Rectal smooth muscle tissue (tissue), 1 donor: ENCODE measurements at regions not wholly inside any gene's neighbourhood (a gene's known extent, or its start where the extent isn't known, plus 50 kb on each side); places are given as distances from the start of the nearest gene placed in this dataset.
"Not testable (repeated sequence)": the region's sequence is repeated elsewhere in the genome, so short reads cannot be mapped to it uniquely, and the experiment has no call there.

Source experiments
- H3K27ac ChIP-seq: one replicate; pipeline ENCODE4 v1.7.0; 2013; ENCODE audit warnings: low read depth, low read length, inconsistent platforms
- H3K27me3 ChIP-seq: one replicate; pipeline ENCODE4 v1.7.0; 2013; ENCODE audit warnings: low read length; ENCODE audit not compliant: control insufficient read depth, insufficient read depth
- H3K36me3 ChIP-seq: one replicate; pipeline ENCODE4 v1.7.0; 2013; ENCODE audit warnings: low read length; ENCODE audit not compliant: control insufficient read depth, insufficient read depth
- H3K4me1 ChIP-seq: one replicate; pipeline ENCODE4 v1.7.0; 2013; ENCODE audit warnings: low read length; ENCODE audit not compliant: control insufficient read depth, insufficient read depth
- H3K4me3 ChIP-seq: one replicate; pipeline ENCODE4 v1.7.0; 2013; ENCODE audit warnings: low read length
- H3K9ac ChIP-seq: one replicate; pipeline ENCODE4 v1.7.0; 2013; ENCODE audit warnings: low read length

GRCh38 chr6:81553216-81553615, 199.3 kb downstream of the TENT5A start:
- no peak overlapping the region for H3K9ac ChIP-seq
- H3K27me3 ChIP-seq = no peaks in the 10 kb centered on the region
- H3K4me1 ChIP-seq = peaks cover 9% of the 10 kb centered on the region
- H3K36me3 ChIP-seq = no peaks in the 10 kb centered on the region
- H3K27ac ChIP-seq = no peak overlapping the region
- H3K4me3 ChIP-seq = no peak overlapping the region

GRCh38 chr6:81552644-81553043, 199.8 kb downstream of the TENT5A start:
- Histone ChIP-seq H3K27ac (no peak overlapping the region), H3K36me3 (no peaks in the 10 kb centered on the region), H3K9ac (no peak overlapping the region), H3K4me3 (no peak overlapping the region), H3K27me3 (no peaks in the 10 kb centered on the region), H3K4me1 (peaks cover 9% of the 10 kb centered on the region)

- no peaks in the 10 kb centered on the region for H3K27me3 ChIP-seq
- H3K27ac ChIP-seq = no peak overlapping the region
- no peaks in the 10 kb centered on the region for H3K4me1 ChIP-seq
- H3K36me3 ChIP-seq = no peaks in the 10 kb centered on the region
- no peak overlapping the region for H3K9ac ChIP-seq
- no peak overlapping the region for H3K4me3 ChIP-seq
Observed at GRCh38 chr6:81547149-81547548, 205.3 kb downstream of the TENT5A start.

GRCh38 chr6:81534934-81535465, 217.5 kb downstream of the TENT5A start:
- H3K27me3 ChIP-seq = no peaks in the 10 kb centered on the region
- no peaks in the 10 kb centered on the region for H3K4me1 ChIP-seq
- H3K36me3 ChIP-seq = no peaks in the 10 kb centered on the region
- H3K9ac ChIP-seq = no peak overlapping the region
- no peak overlapping the region for H3K27ac ChIP-seq
- no peak overlapping the region for H3K4me3 ChIP-seq

- H3K9ac ChIP-seq = no peak overlapping the region
- no peaks in the 10 kb centered on the region for H3K27me3 ChIP-seq
- H3K27ac ChIP-seq = no peak overlapping the region
- H3K4me1 ChIP-seq = no peaks in the 10 kb centered on the region
- no peaks in the 10 kb centered on the region for H3K36me3 ChIP-seq
- H3K4me3 ChIP-seq = no peak overlapping the region
Observed at GRCh38 chr6:81531869-81532561, 220.5 kb downstream of the TENT5A start.

- Histone ChIP-seq H3K36me3 (no peaks in the 10 kb centered on the region), H3K9ac (no peak overlapping the region), H3K4me3 (no peak overlapping the region), H3K27ac (no peak overlapping the region), H3K27me3 (no peaks in the 10 kb centered on the region), H3K4me1 (no peaks in the 10 kb centered on the region)
Observed at GRCh38 chr6:81517455-81517854, 235.0 kb downstream of the TENT5A start.

- H3K4me1 ChIP-seq = no peaks in the 10 kb centered on the region
- H3K4me3 ChIP-seq = no peak overlapping the region
- no peak overlapping the region for H3K27ac ChIP-seq
Observed at GRCh38 chr6:81515562-81516453, 236.7 kb downstream of the TENT5A start.

GRCh38 chr6:81514195-81514594, 238.3 kb downstream of the TENT5A start:
- H3K27ac ChIP-seq, H3K36me3 ChIP-seq, H3K9ac ChIP-seq, H3K27me3 ChIP-seq, H3K4me3 ChIP-seq, H3K4me1 ChIP-seq: not testable (repeated sequence)

More at GRCh38 chr6:81515562-81516453, 236.7 kb downstream of the TENT5A start:
- H3K27me3 ChIP-seq = no peaks in the 10 kb centered on the region
- no peak overlapping the region for H3K9ac ChIP-seq
- H3K36me3 ChIP-seq = no peaks in the 10 kb centered on the region

GRCh38 chr6:81511423-81511822, 241.1 kb downstream of the TENT5A start:
- Histone ChIP-seq H3K9ac (no peak overlapping the region), H3K36me3 (no peaks in the 10 kb centered on the region), H3K27ac (no peak overlapping the region), H3K4me3 (no peak overlapping the region), H3K4me1 (no peaks in the 10 kb centered on the region), H3K27me3 (no peaks in the 10 kb centered on the region)

GRCh38 chr6:81495999-81496398, 256.5 kb downstream of the TENT5A start:
- no peaks in the 10 kb centered on the region for H3K27me3 ChIP-seq
- no peak overlapping the region for H3K9ac ChIP-seq
- H3K27ac ChIP-seq = no peak overlapping the region
- H3K4me1 ChIP-seq = no peaks in the 10 kb centered on the region
- H3K4me3 ChIP-seq = no peak overlapping the region
- no peaks in the 10 kb centered on the region for H3K36me3 ChIP-seq

- Histone ChIP-seq H3K4me1 (no peaks in the 10 kb centered on the region), H3K27me3 (no peaks in the 10 kb centered on the region), H3K4me3 (no peak overlapping the region), H3K27ac (no peak overlapping the region), H3K9ac (no peak overlapping the region), H3K36me3 (no peaks in the 10 kb centered on the region)
Observed at GRCh38 chr6:81491454-81492101, 260.9 kb downstream of the TENT5A start.

- no peaks in the 10 kb centered on the region for H3K4me1 ChIP-seq
- no peak overlapping the region for H3K27ac ChIP-seq
- no peaks in the 10 kb centered on the region for H3K36me3 ChIP-seq
- no peak overlapping the region for H3K4me3 ChIP-seq
- no peak overlapping the region for H3K9ac ChIP-seq
- no peaks in the 10 kb centered on the region for H3K27me3 ChIP-seq
Observed at GRCh38 chr6:81487489-81487888, 265.0 kb downstream of the TENT5A start.
